ENCODE measurements at regions not wholly inside any gene's neighbourhood (a gene's known extent, or its start where the extent isn't known, plus 50 kb on each side); places are given as distances from the start of the nearest gene placed in this dataset.

DNA sequence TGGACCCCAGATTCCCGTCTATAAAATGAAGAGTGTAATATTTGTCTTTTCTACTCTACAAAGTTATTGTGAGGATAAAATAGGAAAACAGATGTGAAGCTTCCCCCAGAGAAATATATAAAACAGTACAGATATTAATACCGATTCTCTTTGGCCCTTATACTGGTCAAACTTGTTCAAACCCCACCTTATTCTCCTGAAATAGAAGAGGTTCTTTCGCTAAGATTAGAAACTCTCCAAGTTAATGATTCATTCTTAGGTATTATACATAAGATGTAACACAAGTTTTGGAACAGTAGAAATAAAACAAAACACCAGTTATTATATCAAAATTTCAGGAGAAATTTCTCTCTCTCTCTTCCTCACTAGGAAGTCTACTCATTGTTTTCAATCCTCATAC is 852.4 kb upstream of the ADAMTS5 start:
- CTCF ChIA-PET, result no interaction called here
- intact Hi-C loops (cut with micrococcal nuclease; ENCODE audit: unreplicated experiment), result loop anchor here (10.0 kb wide), 1 partner anchor 94 kb away; no protein-coding TSS in a partner anchor
- TF ChIP-seq, protein P1, sequence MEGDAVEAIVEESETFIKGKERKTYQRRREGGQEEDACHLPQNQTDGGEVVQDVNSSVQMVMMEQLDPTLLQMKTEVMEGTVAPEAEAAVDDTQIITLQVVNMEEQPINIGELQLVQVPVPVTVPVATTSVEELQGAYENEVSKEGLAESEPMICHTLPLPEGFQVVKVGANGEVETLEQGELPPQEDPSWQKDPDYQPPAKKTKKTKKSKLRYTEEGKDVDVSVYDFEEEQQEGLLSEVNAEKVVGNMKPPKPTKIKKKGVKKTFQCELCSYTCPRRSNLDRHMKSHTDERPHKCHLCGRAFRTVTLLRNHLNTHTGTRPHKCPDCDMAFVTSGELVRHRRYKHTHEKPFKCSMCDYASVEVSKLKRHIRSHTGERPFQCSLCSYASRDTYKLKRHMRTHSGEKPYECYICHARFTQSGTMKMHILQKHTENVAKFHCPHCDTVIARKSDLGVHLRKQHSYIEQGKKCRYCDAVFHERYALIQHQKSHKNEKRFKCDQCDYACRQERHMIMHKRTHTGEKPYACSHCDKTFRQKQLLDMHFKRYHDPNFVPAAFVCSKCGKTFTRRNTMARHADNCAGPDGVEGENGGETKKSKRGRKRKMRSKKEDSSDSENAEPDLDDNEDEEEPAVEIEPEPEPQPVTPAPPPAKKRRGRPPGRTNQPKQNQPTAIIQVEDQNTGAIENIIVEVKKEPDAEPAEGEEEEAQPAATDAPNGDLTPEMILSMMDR (IDR thresholded peaks at IDR 0.05; ENCODE audit: unreplicated experiment), result no peak
- no TSS peak for BruUV-seq (replicated peaks)
- H3K27me3 Mint-ChIP-seq (ENCODE audit: unreplicated experiment), result no peaks in the 10 kb centered on the region
- DNase-seq, result no peak
- H3K27ac Mint-ChIP-seq (ENCODE audit: unreplicated experiment), result peak overlapping the region; percentile 62
- H3K9me3 Mint-ChIP-seq (ENCODE audit: low read depth, unreplicated experiment), result no peaks in the 10 kb centered on the region
- peak overlapping the region; percentile 38 for H3K4me3 Mint-ChIP-seq (ENCODE audit: low read depth, unreplicated experiment)
- peaks cover 25% of the 10 kb centered on the region for H3K4me1 Mint-ChIP-seq (ENCODE audit: low read depth, unreplicated experiment)
- H3K36me3 Mint-ChIP-seq (ENCODE audit: insufficient read depth, unreplicated experiment), result peaks cover 10% of the 10 kb centered on the region

DNA sequence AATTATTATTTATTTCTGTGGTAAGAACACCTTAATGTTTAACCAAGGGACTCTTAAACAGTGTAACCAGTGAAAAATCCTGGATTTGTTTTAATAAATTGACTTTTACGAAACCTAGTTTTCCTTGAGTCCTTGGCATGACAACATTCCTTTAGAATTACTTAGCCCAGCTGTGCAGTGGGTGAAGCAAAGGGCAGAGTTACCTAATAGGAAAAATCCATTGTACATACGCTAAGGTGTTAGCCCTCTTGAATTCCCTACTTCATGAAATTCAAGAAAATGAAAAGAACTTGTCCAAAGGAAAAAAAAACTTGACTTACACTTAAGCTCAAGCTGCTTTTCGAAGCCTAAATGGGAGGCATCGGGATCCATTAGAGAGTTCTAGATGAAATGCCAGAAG is 852.0 kb upstream of the ADAMTS5 start:
- BruUV-seq (replicated peaks), result no TSS peak
- no peaks in the 10 kb centered on the region for H3K27me3 Mint-ChIP-seq (ENCODE audit: unreplicated experiment)
- CTCF ChIA-PET, result interaction anchor here (0.6 kb wide), 1 partner anchor 59 kb away, joined by 3 read pairs; no protein-coding TSS in a partner anchor
- intact Hi-C loops (cut with micrococcal nuclease; ENCODE audit: unreplicated experiment), result loop anchor here (10.0 kb wide), 1 partner anchor 94 kb away; no protein-coding TSS in a partner anchor
- H3K27ac Mint-ChIP-seq (ENCODE audit: unreplicated experiment), result peak overlapping the region; percentile 62
- H3K9me3 Mint-ChIP-seq (ENCODE audit: low read depth, unreplicated experiment), result no peaks in the 10 kb centered on the region
- peaks cover 10% of the 10 kb centered on the region for H3K36me3 Mint-ChIP-seq (ENCODE audit: insufficient read depth, unreplicated experiment)
- peak overlapping the region; percentile 38 for H3K4me3 Mint-ChIP-seq (ENCODE audit: low read depth, unreplicated experiment)
- TF ChIP-seq, protein P1 (IDR thresholded peaks at IDR 0.05; ENCODE audit: unreplicated experiment), result no peak
- peak; percentile 34 for DNase-seq
- peaks cover 25% of the 10 kb centered on the region for H3K4me1 Mint-ChIP-seq (ENCODE audit: low read depth, unreplicated experiment)

DNA sequence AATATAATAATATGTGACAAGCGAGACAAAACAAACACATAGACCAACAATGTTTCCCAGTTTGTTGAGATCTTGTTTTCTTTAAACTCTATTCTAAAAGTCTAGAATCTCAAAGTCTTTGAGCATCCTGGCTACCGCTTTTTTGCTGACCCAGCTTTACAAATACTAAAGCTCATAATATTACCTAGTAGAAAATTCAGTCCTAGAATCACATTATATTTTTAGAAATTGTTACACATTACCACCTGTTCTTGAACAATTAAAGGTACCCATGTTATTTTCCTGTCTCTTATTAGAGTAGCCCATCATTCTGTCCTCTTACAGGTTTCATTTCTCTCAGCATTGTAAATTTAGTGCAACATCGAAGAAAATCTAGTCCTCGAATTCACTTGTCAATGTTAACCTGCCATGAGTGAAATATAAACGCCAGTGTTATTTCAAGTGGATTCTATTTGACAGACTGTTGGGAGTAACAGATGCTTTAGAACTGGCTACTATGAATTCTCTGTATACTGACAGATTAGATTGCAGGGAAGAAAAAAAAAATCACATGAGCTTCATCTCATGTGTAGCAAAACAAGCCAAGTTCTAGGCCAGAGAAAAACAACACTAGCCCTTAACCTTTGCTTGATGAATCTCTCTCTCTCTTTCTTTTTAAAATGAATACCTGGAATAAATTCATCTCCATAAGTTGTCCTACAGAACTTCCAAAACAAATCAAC is 851.2 kb upstream of the ADAMTS5 start:
- no peak overlapping the region for H3K4me3 Mint-ChIP-seq (ENCODE audit: low read depth, unreplicated experiment)

DNA sequence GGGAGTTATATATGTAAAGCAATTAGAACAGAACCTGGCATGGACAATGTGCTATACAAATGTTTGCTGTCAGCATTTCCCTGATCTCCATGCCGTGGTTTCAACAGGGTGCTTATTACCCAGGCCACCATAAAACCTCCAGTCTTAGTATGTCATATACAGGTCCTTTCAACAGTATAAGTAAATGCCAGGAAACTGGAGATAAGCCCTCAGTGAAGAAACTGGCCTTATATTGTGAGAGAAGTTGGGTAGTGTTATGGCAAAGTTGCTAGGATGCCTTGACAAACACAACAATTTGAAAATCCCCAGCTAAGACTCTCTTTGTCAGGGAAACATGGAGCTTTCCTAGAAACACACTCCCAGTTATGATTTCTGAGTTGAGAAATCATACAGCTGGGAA is 850.2 kb upstream of the ADAMTS5 start:
- intact Hi-C loops (cut with micrococcal nuclease; ENCODE audit: unreplicated experiment), result loop anchor here (10.0 kb wide), 1 partner anchor 92 kb away; no protein-coding TSS in a partner anchor
- DNase-seq, result no peak
- no peak overlapping the region for H3K27ac Mint-ChIP-seq (ENCODE audit: unreplicated experiment)
- CTCF ChIA-PET, result no interaction called here
- no peak overlapping the region for H3K4me3 Mint-ChIP-seq (ENCODE audit: low read depth, unreplicated experiment)
- H3K36me3 Mint-ChIP-seq (ENCODE audit: insufficient read depth, unreplicated experiment), result peaks cover 10% of the 10 kb centered on the region
- H3K27me3 Mint-ChIP-seq (ENCODE audit: unreplicated experiment), result no peaks in the 10 kb centered on the region
- peaks cover 18% of the 10 kb centered on the region for H3K4me1 Mint-ChIP-seq (ENCODE audit: low read depth, unreplicated experiment)
- no TSS peak for BruUV-seq (replicated peaks)
- TF ChIP-seq, protein P1 (IDR thresholded peaks at IDR 0.05; ENCODE audit: unreplicated experiment), result no peak
- H3K9me3 Mint-ChIP-seq (ENCODE audit: low read depth, unreplicated experiment), result no peaks in the 10 kb centered on the region

More for the DNA sequence above, 851.2 kb upstream of the ADAMTS5 start:
- TF ChIP-seq, protein P1 (IDR thresholded peaks at IDR 0.05; ENCODE audit: unreplicated experiment), result no peak
- no peak for DNase-seq
- Mint-ChIP-seq H3K27ac (ENCODE audit: unreplicated experiment) (peak overlapping the region; percentile 62), H3K36me3 (ENCODE audit: insufficient read depth, unreplicated experiment) (peaks cover 10% of the 10 kb centered on the region), H3K27me3 (ENCODE audit: unreplicated experiment) (no peaks in the 10 kb centered on the region), H3K4me1 (ENCODE audit: low read depth, unreplicated experiment) (peaks cover 19% of the 10 kb centered on the region), H3K9me3 (ENCODE audit: low read depth, unreplicated experiment) (no peaks in the 10 kb centered on the region)
- intact Hi-C loops (cut with micrococcal nuclease; ENCODE audit: unreplicated experiment), result loop anchor here (10.0 kb wide), 1 partner anchor 93 kb away; no protein-coding TSS in a partner anchor
- CTCF ChIA-PET, result no interaction called here
- no TSS peak for BruUV-seq (replicated peaks)
